Stimulated activated CD4-positive, alpha-beta T cell treated with anti-CD3 and anti-CD28 coated beads, Interleukin-12 subunit alpha, Interleukin-12 subunit beta, amount 100 ng/mL, for 24 hours (primary cell): ENCODE measurements at regions not wholly inside any gene's neighbourhood (a gene's known extent, or its start where the extent isn't known, plus 50 kb on each side); places are given as distances from the start of the nearest gene placed in this dataset.

Experiments used
- DNase-seq, 2 experiments: peaks; one replicate each; pipeline ENCODE4 v3.0.0-alpha.2; 2020; ENCODE audit warnings: low read depth in 2 of 2

DNA sequence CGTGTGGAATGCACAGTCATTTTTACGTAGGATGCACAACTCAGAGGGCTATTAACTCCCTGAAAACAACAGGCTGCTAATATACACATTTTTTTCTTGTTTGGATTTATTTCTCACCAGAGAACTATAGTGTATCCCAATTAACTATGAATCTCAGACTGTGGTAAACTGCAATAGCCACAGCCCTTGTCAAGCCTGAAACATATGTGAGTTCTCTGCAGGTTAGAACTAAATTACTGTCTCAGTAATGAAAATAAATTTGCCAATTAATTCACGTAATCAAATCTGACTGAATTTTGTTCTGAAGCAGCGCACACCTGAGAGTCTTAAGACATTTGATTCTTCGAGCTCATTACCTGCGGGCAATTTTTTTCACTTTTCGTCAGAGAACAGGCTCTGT is 318.6 kb downstream of the PMP22 start:
- no peak for DNase-seq

GRCh38 chr17:14942526-14943190 is 322.5 kb downstream of the PMP22 start:
- DNase-seq = no peak

DNA sequence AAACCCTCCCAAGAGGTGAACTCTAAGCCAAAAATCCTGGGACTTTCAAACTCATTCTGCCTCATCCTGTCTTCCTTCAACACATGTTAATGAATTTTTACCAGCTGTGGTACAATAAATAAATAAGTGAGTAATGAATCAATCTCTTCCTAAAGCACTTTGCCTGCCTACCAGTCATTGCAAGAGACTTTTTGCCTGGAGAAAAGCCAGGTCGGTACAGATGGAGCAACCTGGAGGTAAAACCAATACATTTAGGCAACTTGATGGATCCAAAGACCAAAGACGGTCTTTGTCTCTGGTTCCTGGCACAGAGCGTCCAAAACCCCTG is 324.2 kb downstream of the PMP22 start:
- no peak for DNase-seq

- DNase-seq = no peak
These were observed 324.8 kb downstream of the PMP22 start for GRCh38 chr17:14940108-14940937.

- DNase-seq = no peak
These were observed 329.2 kb downstream of the PMP22 start for GRCh38 chr17:14935845-14936485.

GRCh38 chr17:14935139-14935841 is 329.8 kb downstream of the PMP22 start:
- no peak for DNase-seq

GRCh38 chr17:14933676-14934075 is 331.4 kb downstream of the PMP22 start:
- DNase-seq = no peak

DNA sequence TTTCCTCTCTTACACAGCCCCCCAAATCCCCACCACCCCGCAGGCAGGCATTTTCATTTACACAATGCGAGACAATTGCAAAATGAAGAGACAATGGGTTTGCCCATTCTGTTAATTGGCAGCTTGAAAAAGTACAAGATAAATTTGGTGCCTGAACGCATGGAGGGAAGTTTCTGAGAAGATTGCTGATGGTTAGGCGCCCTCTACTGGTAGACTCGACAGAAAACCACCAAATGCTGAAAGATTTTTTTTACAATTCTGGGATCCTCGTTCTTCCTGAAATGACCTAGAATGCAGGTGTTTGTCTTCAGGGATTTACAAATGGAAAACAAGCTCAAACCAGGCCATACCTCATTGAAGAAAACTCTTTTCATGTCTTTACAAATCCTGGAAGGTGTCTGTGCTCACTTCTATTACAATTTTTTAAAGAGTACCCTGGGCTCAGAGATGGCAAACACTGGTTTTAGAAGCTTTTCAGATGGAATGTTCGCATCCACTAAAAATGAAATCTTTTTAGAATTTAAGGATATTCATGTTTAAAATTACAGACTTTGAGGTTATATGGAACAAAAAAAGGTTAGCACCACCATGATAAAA is 338.5 kb downstream of the PMP22 start:
- DNase-seq = peak; percentile 27 to 33

DNA sequence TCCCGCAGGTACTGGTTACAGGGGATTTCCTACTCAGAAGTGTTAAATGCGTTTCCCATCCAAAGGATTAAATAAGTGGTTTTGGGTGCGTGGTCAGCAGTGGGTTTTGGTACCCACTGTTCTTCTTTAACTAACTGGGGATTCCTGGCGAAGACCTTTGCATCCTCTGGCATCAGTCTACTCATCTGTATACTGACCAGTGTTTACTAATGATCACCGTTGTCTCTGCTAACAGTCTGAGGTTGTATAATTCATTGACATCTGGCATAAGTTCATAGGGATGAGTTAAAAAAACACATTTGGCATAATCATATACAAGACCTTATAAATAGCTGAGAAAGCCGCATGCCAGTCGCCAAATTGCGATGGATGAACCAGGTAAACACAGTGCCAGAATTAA is 339.1 kb downstream of the PMP22 start:
- DNase-seq = no peak

GRCh38 chr17:14925498-14925897 is 339.6 kb downstream of the PMP22 start:
- DNase-seq = no peak

- DNase-seq = no peak
These were observed 341.1 kb downstream of the PMP22 start for GRCh38 chr17:14923981-14924380.

DNA sequence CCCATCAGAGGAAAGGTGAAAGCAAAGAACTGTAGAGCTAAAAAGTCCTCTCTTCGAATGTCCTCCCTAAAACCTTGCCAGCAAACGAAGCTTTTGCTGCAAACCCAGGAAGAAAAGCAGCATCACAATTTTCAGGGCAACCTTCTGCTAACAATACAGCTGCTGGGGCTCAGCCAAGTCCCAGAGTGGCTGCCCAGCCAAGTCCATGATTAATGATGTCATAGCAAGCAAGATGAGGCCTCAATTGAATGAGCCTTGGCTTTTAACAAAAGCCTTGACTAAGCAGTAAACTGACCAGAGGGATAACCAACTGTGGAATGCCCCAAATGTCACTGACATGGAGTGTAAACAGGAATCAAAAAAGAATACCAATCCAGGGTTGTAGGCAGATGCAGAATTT is 342.7 kb downstream of the PMP22 start:
- no peak for DNase-seq

- no peak for DNase-seq
These were observed 343.2 kb downstream of the PMP22 start for GRCh38 chr17:14921936-14922335.

DNA sequence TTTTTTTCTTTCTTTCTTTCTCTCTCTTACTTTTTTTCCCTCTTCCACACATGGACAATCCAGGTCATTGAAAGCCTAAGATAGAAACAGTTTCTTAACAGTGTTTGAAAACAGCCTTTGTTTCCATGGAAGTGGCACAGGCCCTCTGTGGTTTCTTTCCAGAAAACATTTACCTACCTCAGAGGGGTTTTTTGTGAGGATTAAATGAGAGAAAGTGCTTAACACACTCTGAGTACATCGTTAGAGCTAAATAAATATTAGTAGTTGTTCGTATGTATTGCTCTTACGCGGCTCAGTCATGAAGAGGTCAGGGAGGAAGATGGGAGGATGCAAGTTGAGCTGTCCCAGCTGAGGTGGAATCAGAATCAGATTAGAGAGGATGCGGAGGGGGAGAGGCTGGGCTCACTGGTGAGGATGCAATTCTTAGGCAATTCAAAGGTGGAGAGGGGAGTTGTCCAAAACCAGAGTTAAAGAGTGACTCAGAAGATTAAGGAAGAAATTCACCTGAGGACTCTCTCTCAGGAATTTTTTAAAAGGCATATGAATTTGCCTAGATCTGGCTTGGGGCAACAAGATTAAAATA is 345.4 kb downstream of the PMP22 start:
- no peak for DNase-seq

- DNase-seq = no peak
These were observed 346.0 kb downstream of the PMP22 start for GRCh38 chr17:14919094-14919493.

DNA sequence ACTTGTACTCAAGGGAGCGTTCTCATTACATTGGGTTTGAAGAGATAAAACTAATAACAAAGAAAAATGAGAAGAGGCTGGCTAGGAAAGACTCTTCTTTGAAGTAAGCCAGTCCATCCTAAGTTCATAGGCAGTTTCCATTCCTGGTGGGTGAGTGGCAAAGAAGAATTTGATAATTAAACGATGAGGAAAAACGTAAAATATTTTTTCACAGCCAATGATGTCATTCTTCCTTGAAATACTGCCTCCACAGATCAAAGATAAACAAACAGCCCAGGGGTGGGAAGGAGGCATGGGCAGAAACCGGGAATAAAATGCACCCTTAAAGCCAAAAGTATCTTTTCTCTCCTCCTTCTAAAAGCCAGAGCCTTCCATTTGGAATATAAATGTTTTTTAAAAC is 346.6 kb downstream of the PMP22 start:
- DNase-seq = no peak

DNA sequence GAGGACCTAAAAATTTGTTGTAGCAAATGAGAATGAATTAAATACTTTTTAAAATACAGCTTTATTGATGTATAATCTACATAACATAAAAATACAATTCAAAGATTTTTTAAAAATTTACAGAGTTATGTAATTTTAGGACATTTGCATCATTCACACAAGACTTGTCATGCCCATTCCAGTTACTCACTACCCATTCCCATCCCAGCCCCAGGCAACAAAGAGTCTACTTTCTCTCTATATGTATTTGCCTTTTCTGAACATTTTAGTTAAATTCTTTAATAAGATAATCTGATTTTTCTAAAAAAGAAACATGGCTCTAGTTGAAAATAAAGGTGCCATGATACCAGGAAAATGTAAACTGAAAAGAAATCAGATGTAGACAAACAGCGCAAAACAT is 354.2 kb downstream of the PMP22 start:
- no peak for DNase-seq

GRCh38 chr17:14904386-14904785 is 360.7 kb downstream of the PMP22 start:
- no peak for DNase-seq

- DNase-seq = no peak
These were observed 361.3 kb downstream of the PMP22 start for GRCh38 chr17:14903854-14904253.

GRCh38 chr17:14902803-14903202 is 362.3 kb downstream of the PMP22 start:
- DNase-seq = no peak

DNA sequence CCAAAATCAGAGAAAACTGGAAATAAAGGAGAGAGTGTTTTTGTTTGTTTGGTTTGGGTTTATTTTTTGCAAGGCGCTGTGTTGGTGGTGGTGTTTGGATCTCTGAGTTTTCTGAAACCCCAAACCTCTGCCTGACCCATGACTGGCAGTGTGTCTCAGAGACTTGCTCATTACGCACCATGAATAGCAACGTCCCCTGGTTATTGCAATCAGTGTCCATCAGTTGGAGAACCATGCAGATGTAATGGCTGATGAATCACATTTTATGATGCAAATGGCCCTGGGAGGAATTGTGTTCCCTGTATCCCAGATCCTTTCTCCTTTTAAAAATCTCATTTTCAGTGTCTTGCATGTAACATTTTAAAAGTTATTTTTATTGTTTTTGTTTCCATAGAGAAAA is 362.8 kb downstream of the PMP22 start:
- no peak for DNase-seq

DNA sequence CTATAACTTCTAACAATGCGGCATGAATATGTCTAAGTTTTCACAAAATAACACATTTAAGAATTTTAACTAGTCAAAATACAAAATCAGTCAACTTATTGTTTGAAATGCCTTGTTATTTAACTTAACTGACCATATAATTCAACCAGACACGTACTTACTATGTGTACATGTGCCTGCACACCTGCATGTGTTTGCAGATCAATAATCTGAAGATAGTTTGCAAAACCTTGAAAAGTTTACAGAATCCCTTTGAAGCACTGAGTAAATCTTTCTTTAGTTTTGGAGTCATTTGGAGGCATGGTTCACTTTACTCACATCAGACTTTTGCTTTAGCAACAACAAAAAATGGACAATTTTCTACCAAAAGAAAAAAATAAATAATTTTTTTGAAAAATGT is 363.8 kb downstream of the PMP22 start:
- DNase-seq = no peak
